ENCODE measurements at regions not wholly inside any gene's neighbourhood (a gene's known extent, or its start where the extent isn't known, plus 50 kb on each side); places are given as distances from the start of the nearest gene placed in this dataset.

GRCh38 chr18:45409971-45410370, 205.3 kb upstream of the SLC14A2 start:
- TF ChIP-seq GATA2 (IDR thresholded peaks at IDR 0.05; ENCODE audit: low read depth, low read length) (no peak), GATA3 (IDR thresholded peaks at IDR 0.05; ENCODE audit: low read depth, low read length) (no peak)

- no peak for TF ChIP-seq GATA3 (IDR thresholded peaks at IDR 0.05; ENCODE audit: low read depth, low read length)
- TF ChIP-seq GATA2 (IDR thresholded peaks at IDR 0.05; ENCODE audit: low read depth, low read length): no peak
Observed at GRCh38 chr18:45412577-45412976, 202.7 kb upstream of the SLC14A2 start.

GRCh38 chr18:45413180-45413836, 202.0 kb upstream of the SLC14A2 start:
- TF ChIP-seq GATA3 (IDR thresholded peaks at IDR 0.05; ENCODE audit: low read depth, low read length) (no peak), GATA2 (IDR thresholded peaks at IDR 0.05; ENCODE audit: low read depth, low read length) (no peak)

GRCh38 chr18:45415614-45416013, 199.7 kb upstream of the SLC14A2 start:
- TF ChIP-seq GATA2 (IDR thresholded peaks at IDR 0.05; ENCODE audit: low read depth, low read length) (peak; percentile 61), GATA3 (IDR thresholded peaks at IDR 0.05; ENCODE audit: low read depth, low read length) (no peak; the same call in 1 of the 2 replicates)

DNA sequence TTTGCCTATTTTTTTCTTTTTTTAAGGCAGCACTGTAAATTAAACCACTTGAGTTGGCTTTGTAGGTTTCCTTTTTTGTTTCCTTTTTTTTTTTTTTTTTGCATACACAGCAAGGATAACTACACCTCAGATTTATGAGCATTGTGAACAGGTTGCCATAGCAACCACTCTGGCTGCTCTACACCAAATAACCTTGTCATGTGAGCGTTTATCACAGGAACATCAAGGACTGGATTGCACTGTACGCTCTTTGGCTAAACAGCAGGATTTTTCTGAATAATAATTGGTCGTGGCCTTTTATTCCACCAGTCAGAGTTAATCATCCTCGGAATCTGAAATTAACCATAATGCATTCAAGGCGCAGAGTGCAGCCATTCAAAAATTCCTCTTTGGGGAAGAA, 199.1 kb upstream of the SLC14A2 start:
- TF ChIP-seq GATA2 (IDR thresholded peaks at IDR 0.05; ENCODE audit: low read depth, low read length): peak; percentile 90
- TF ChIP-seq GATA3 (IDR thresholded peaks at IDR 0.05; ENCODE audit: low read depth, low read length): peak; percentile 75

- TF ChIP-seq GATA2 (IDR thresholded peaks at IDR 0.05; ENCODE audit: low read depth, low read length) (no peak), GATA3 (IDR thresholded peaks at IDR 0.05; ENCODE audit: low read depth, low read length) (no peak)
Observed at GRCh38 chr18:45417392-45417791, 197.9 kb upstream of the SLC14A2 start.

DNA sequence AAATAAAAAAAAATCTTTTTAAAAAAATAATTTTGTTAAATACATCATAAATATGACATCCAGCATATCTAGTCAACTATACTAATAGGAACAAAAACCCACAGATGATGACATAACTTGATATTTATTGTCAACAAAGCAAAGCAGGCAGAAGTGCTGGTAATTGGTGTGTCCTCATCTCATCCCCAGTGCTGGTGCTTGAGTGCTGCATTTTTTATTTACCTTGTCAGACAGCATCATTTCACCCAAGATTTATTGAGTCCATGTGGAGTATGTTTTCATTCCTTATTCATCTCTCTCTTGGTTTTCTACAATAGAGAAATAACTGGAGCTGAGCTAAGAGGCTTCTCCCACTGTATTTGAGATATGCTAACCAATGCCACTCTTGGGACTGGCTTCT, 191.6 kb upstream of the SLC14A2 start:
- TF ChIP-seq GATA2 (IDR thresholded peaks at IDR 0.05; ENCODE audit: low read depth, low read length) (no peak), GATA3 (IDR thresholded peaks at IDR 0.05; ENCODE audit: low read depth, low read length) (no peak)

- TF ChIP-seq GATA2 (IDR thresholded peaks at IDR 0.05; ENCODE audit: low read depth, low read length) (no peak), GATA3 (IDR thresholded peaks at IDR 0.05; ENCODE audit: low read depth, low read length) (no peak)
Observed at GRCh38 chr18:45430041-45430440, 185.2 kb upstream of the SLC14A2 start.

GRCh38 chr18:45435810-45436209, 179.5 kb upstream of the SLC14A2 start:
- TF ChIP-seq GATA3 (IDR thresholded peaks at IDR 0.05; ENCODE audit: low read depth, low read length) (no peak), GATA2 (IDR thresholded peaks at IDR 0.05; ENCODE audit: low read depth, low read length) (no peak)

DNA sequence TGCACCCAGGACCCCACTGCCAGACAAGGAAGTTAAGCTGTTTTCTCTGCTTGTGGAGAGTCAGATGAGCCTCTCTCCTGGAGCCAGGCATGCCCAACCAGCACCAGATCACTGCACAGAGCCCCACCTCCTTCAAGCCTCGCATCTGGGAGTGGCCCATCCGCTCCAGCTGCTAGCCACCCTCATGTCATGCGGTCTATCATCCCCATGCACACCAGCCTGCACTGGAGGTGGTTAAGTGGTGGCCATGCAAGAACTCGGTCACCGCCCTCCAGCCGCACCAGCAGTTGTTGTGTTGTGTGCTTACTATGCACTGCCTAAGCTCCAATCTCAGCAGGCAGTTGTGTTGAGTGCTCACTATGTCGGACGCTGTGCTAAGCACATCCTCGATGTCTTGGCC, 177.9 kb upstream of the SLC14A2 start:
- no peak for TF ChIP-seq GATA3 (IDR thresholded peaks at IDR 0.05; ENCODE audit: low read depth, low read length)
- no peak for TF ChIP-seq GATA2 (IDR thresholded peaks at IDR 0.05; ENCODE audit: low read depth, low read length)

DNA sequence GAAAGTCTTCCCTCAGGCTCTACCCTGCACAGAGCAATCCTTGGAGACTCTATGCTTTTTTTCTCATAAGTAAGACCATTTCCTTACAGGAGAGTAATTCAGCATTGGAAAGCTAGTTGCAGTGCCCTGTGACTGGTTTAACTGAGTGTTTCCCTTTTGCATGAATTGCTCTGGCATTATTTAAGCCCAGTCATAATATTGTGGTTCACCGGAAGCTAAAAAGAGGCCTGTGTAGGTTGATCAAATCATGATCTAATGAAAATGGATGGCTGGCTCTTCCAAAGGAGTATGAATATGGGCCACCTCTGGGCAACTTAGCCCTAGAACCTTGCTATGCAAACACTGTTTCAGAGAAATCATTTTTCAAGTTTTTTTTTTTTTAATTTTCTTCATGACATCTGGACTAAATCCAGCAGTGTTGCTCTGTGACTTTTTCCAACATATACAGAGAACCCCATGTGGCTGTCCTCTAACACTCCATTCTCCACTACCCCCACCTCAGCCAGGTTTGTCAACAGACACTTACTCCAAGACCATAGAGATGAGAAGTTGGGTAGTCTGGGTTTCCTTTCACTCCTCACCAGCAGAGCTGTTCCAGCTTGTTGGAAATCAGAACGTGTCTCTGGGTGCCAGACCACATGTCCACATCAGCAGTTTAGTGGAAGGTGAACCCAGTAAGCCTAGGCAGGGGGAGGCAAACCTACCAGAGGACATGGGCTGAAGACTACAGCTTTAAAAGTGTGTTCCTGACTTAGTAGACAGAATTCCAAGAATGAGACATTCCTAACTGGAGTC, 175.2 kb upstream of the SLC14A2 start:
- TF ChIP-seq GATA2 (IDR thresholded peaks at IDR 0.05; ENCODE audit: low read depth, low read length) (no peak), GATA3 (IDR thresholded peaks at IDR 0.05; ENCODE audit: low read depth, low read length) (no peak)

DNA sequence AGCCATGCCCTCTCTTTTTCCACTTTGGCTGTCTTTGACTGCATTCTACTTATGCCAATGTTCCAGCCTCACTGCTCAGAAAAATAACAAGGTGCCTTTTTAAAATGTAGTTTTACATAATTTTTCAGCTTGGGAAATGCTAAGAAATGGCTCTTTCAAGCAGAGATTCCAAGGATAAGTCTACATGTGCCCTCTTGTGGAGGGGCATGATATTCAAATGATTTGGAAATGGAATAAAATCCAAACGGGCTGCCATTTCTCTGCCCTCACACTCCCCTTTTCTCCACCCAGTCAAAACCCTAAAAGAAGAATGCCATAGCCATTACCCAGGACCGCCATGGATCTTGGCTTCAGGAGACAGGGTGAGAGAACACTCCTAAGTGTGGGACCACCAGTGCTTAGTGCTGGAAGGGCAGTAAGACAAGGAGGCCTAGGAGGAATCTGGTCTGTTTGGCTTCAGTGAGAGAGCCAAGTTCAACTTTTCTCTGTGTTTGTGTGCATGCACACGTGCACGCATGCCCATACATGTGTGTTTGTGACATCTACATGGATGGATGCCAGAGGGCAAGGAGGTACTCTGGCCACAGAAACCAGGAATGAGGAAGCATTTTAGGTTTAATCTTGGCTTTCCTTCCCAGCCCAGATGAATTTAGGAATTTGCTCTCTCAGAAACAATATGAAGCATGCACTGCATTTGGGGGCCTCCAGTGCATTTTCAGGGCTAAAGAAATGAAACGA, 174.0 kb upstream of the SLC14A2 start:
- TF ChIP-seq GATA2 (IDR thresholded peaks at IDR 0.05; ENCODE audit: low read depth, low read length) (no peak), GATA3 (IDR thresholded peaks at IDR 0.05; ENCODE audit: low read depth, low read length) (no peak)

DNA sequence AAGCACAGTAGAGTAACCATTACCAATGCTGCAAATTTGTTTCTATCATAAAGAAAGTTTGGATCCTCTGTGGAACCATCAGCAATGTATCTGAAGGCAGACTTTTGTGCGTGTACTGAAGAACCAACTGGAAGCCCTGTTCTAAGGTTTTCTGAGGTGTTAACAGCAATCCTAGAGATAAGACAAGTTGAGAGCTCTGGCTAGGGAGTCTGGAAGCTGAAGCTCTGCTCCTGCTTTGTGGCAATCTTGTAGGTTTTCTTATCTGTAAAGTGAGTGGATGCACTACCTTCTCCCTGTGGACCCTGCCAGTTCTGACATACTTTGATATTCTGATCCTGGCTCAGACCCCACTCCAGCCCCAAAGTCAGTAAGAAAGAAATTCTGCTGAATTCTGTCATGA, 171.2 kb upstream of the SLC14A2 start:
- TF ChIP-seq GATA3 (IDR thresholded peaks at IDR 0.05; ENCODE audit: low read depth, low read length) (no peak), GATA2 (IDR thresholded peaks at IDR 0.05; ENCODE audit: low read depth, low read length) (no peak)
